IMR-90 (cell line): ENCODE measurements at regions not wholly inside any gene's neighbourhood (a gene's known extent, or its start where the extent isn't known, plus 50 kb on each side); places are given as distances from the start of the nearest gene placed in this dataset.

Experiments used
- ATAC-seq: fragments of 200-7000 bp; cut with Tn5 transposase; 2 replicates; pipeline ENCODE4 v1.9.1; 2020; ENCODE audit warnings: low read depth, mild to moderate bottlenecking, moderate library complexity
- BruUV-seq: library from RNA; stranded (reverse); fragments of 400-500 nt; replicated peaks from 2 replicates; lab custom pipeline; 2021; lab: Mats Ljungman, UMichigan
- CTCF ChIA-PET: fragments of 300-600 bp; formaldehyde crosslinking; extraction: SDS; loops from one replicate; lab custom pipeline; 2021; ENCODE audit warnings: antibody characterized with exemption; lab: Yijun Ruan, JAX
- POLR2A ChIA-PET: fragments of 300-600 bp; sonication (Branson Sonifier 250); formaldehyde crosslinking; loops from one replicate; lab custom pipeline; 2022; ENCODE audit warnings: antibody characterized with exemption; ENCODE audit not compliant: unreplicated experiment; lab: Charles Lee
- DNase-seq: peaks from one replicate; pipeline ENCODE4 v3.0.0; 2013
- H2AFZ ChIP-seq: replicated peaks from 2 replicates; pipeline ENCODE3; 2013; ENCODE audit warnings: low read length, mild to moderate bottlenecking; ENCODE audit not compliant: poor library complexity
- H2AK5ac ChIP-seq: 2 replicates; pipeline ENCODE4 v1.6.1; 2013; ENCODE audit warnings: low read depth, low read length, inconsistent platforms
- H2AK9ac ChIP-seq: replicated peaks from 2 replicates; pipeline ENCODE3; 2013; ENCODE audit warnings: mild to moderate bottlenecking, low read depth, low read length, moderate library complexity; ENCODE audit not compliant: poor library complexity
- H2BK120ac ChIP-seq: 2 replicates; pipeline ENCODE4 v1.6.1; 2013; ENCODE audit warnings: low read depth, low read length, inconsistent platforms
- H2BK15ac ChIP-seq: 3 replicates; pipeline ENCODE4 v1.6.1; 2013; ENCODE audit warnings: low read depth, low read length, inconsistent platforms
- H2BK20ac ChIP-seq: 2 replicates; pipeline ENCODE4 v1.6.1; 2013; ENCODE audit warnings: low read depth, mild to moderate bottlenecking, inconsistent platforms, low read length, moderate library complexity
- H2BK5ac ChIP-seq: 2 replicates; pipeline ENCODE4 v1.6.1; 2013; ENCODE audit warnings: mild to moderate bottlenecking, low read depth, low read length, inconsistent platforms; ENCODE audit not compliant: poor library complexity, severe bottlenecking
- H3K14ac ChIP-seq: replicated peaks from 2 replicates; pipeline ENCODE4 v1.6.1; 2013; ENCODE audit warnings: low read depth, low read length, inconsistent platforms
- H3K18ac ChIP-seq: 2 replicates; pipeline ENCODE4 v1.6.1; 2013; ENCODE audit warnings: low read depth, low read length, control low read depth
- H3K23ac ChIP-seq: 2 replicates; pipeline ENCODE4 v1.6.1; 2013; ENCODE audit warnings: low read depth, low read length, inconsistent platforms
- H3K27ac ChIP-seq: 2 replicates; pipeline ENCODE4 v1.5.1; 2013; ENCODE audit warnings: mild to moderate bottlenecking, control low read depth, low read length; ENCODE audit not compliant: insufficient read depth
- H3K27me3 ChIP-seq: 2 replicates; pipeline ENCODE4 v1.6.1; 2013; ENCODE audit warnings: low read length; ENCODE audit not compliant: control insufficient read depth, insufficient read depth
- H3K36me3 ChIP-seq: 2 replicates; pipeline ENCODE4 v1.6.1; 2013; ENCODE audit warnings: low read length, mixed read lengths; ENCODE audit not compliant: control insufficient read depth, insufficient read depth
- H3K4ac ChIP-seq: 2 replicates; pipeline ENCODE4 v1.6.1; 2013; ENCODE audit warnings: low read depth, low read length, inconsistent platforms
- H3K4me1 ChIP-seq: 2 replicates; pipeline ENCODE4 v1.6.1; 2013; ENCODE audit warnings: low read length, mixed read lengths; ENCODE audit not compliant: control insufficient read depth, insufficient read depth
- H3K4me2 ChIP-seq: 2 replicates; pipeline ENCODE4 v1.6.1; 2013; ENCODE audit warnings: low read depth, mild to moderate bottlenecking, control low read depth, low read length, moderate library complexity
- H3K4me3 ChIP-seq: 2 replicates; pipeline ENCODE4 v1.5.1; 2013; ENCODE audit warnings: low read depth, mild to moderate bottlenecking, control low read depth, low read length, moderate library complexity; ENCODE audit not compliant: insufficient read depth
- H3K56ac ChIP-seq: 2 replicates; pipeline ENCODE4 v1.6.1; 2013; ENCODE audit warnings: low read length, inconsistent platforms; ENCODE audit not compliant: insufficient read depth; ENCODE audit errors: extremely low read depth
- H3K79me1 ChIP-seq, 2 experiments: 2 replicates each; pipeline ENCODE4 v1.6.1; 2013; ENCODE audit warnings: low read length in 2 of 2, inconsistent platforms in 1 of 2, low read depth in 1 of 2
- H3K9ac ChIP-seq: 2 replicates; pipeline ENCODE4 v1.6.1; 2013; ENCODE audit warnings: low read depth, low read length, control low read depth
- H3K9me1 ChIP-seq: 2 replicates; pipeline ENCODE4 v1.6.1; 2013; ENCODE audit warnings: low read length, inconsistent platforms; ENCODE audit not compliant: insufficient read depth
- H3K9me3 ChIP-seq: 2 replicates; pipeline ENCODE4 v1.6.1; 2013; ENCODE audit warnings: low read length; ENCODE audit not compliant: control insufficient read depth, insufficient read depth
- H4K20me1 ChIP-seq: 2 replicates; pipeline ENCODE4 v1.6.1; 2013; ENCODE audit warnings: low read length, inconsistent platforms; ENCODE audit not compliant: insufficient read depth
- H4K5ac ChIP-seq: 2 replicates; pipeline ENCODE4 v1.6.1; 2013; ENCODE audit warnings: mild to moderate bottlenecking, low read depth, low read length, control low read depth
- H4K8ac ChIP-seq, 2 experiments: 2 replicates each; pipeline ENCODE4 v1.6.1; 2013; ENCODE audit warnings: low read depth in 2 of 2, low read length in 2 of 2, control low read depth in 1 of 2, inconsistent platforms in 1 of 2
- H4K91ac ChIP-seq: 2 replicates; pipeline ENCODE4 v1.6.1; 2013; ENCODE audit warnings: low read depth, low read length, inconsistent platforms; ENCODE audit not compliant: insufficient read depth
- BHLHE40 ChIP-seq: fragments of 150-350 bp; IDR thresholded peaks from 2 replicates; pipeline ENCODE4 v1.6.1; 2016; ENCODE audit warnings: mild to moderate bottlenecking, low read depth, low read length
- CEBPB ChIP-seq: IDR thresholded peaks from 2 replicates; pipeline ENCODE4 v1.6.1; 2012; ENCODE audit warnings: low read depth, low read length, improper control_type of control experiment
- CHD1 ChIP-seq: IDR thresholded peaks from 2 replicates; pipeline ENCODE4 v1.6.1; 2012; ENCODE audit warnings: low read depth, low read length, improper control_type of control experiment
- CTCF ChIP-seq: conservative IDR thresholded peaks from 2 replicates; pipeline ENCODE4 v1.5.1; 2012; ENCODE audit warnings: mild to moderate bottlenecking, low read depth, low read length, improper control_type of control experiment
- ELK1 ChIP-seq: fragments of 150-350 bp; IDR thresholded peaks from 2 replicates; pipeline ENCODE4 v1.6.1; 2016; ENCODE audit warnings: low read depth, mild to moderate bottlenecking, low read length, moderate library complexity, borderline replicate concordance
- FOS ChIP-seq: fragments of 150-350 bp; IDR thresholded peaks from 2 replicates; pipeline ENCODE4 v1.6.1; 2016; ENCODE audit warnings: low read depth, low read length
- MAFK ChIP-seq: IDR thresholded peaks from 2 replicates; pipeline ENCODE4 v1.6.1; 2012; ENCODE audit warnings: low read depth, low read length, improper control_type of control experiment
- MAZ ChIP-seq: IDR thresholded peaks from 2 replicates; pipeline ENCODE4 v1.6.1; 2012; ENCODE audit warnings: low read depth, mild to moderate bottlenecking, low read length, improper control_type of control experiment, moderate library complexity, borderline replicate concordance
- MXI1 ChIP-seq: IDR thresholded peaks from 2 replicates; pipeline ENCODE4 v1.6.1; 2012; ENCODE audit warnings: low read depth, mild to moderate bottlenecking, low read length, moderate library complexity, borderline replicate concordance
- NFE2L2 ChIP-seq: fragments of 150-350 bp; IDR thresholded peaks from 2 replicates; pipeline ENCODE4 v1.6.1; 2016; ENCODE audit warnings: low read depth, mild to moderate bottlenecking, low read length
- POLR2A ChIP-seq: IDR thresholded peaks from 2 replicates; pipeline ENCODE4 v1.6.1; 2012; ENCODE audit warnings: mild to moderate bottlenecking, low read depth, low read length
- RAD21 ChIP-seq: IDR thresholded peaks from 2 replicates; pipeline ENCODE4 v1.6.1; 2012; ENCODE audit warnings: low read length, improper control_type of control experiment
- RCOR1 ChIP-seq: IDR thresholded peaks from 2 replicates; pipeline ENCODE4 v1.6.1; 2012; ENCODE audit warnings: mild to moderate bottlenecking, low read length, improper control_type of control experiment; ENCODE audit not compliant: insufficient replicate concordance
- RFX5 ChIP-seq: IDR thresholded peaks from 2 replicates; pipeline ENCODE4 v1.8.0; 2012; ENCODE audit warnings: low read depth, mild to moderate bottlenecking, low read length, moderate library complexity
- SMC3 ChIP-seq: fragments of 150-350 bp; IDR thresholded peaks from 2 replicates; pipeline ENCODE4 v1.6.1; 2016; ENCODE audit warnings: low read depth, mild to moderate bottlenecking, antibody characterized with exemption, low read length, moderate library complexity
- WGBS, 2 experiments: methylation state at CpG; one replicate each; pipeline versions ENCODE4 v1.1.5 to v1.1.7; 2013; ENCODE audit warnings: missing lambda C conversion rate in 2 of 2; ENCODE audit not compliant: insufficient read length in 1 of 2; ENCODE audit errors: extremely low coverage in 2 of 2; 5-methylcytosine and 5-hydroxymethylcytosine counted together
- dilution Hi-C: fragments of 300-500 bp; cut with HindIII; formaldehyde crosslinking; loops from one replicate; pipeline ENCODE4 v1.14.3; 2018; ENCODE audit warnings: low sequenced_read_pairs; ENCODE audit not compliant: unreplicated experiment
- in situ Hi-C: fragments of 300-500 bp; cut with MboI; formaldehyde crosslinking; loops from 3 replicates; pipeline ENCODE4 v1.14.3; 2019; ENCODE audit warnings: low sequenced_read_pairs, inconsistent platforms, mixed read lengths
- intact Hi-C: fragments of 100-400 bp; cut with micrococcal nuclease; formaldehyde crosslinking; loops from 2 replicates; pipeline ENCODE4 v1.10.0; 2022
- TF ChIP-seq, protein P1 (sequence below): fragments of 150-350 bp; IDR thresholded peaks from 2 replicates; pipeline ENCODE4 v1.6.1; 2017; ENCODE audit warnings: mild to moderate bottlenecking, antibody characterized with exemption, low read length, low read depth

DNA sequence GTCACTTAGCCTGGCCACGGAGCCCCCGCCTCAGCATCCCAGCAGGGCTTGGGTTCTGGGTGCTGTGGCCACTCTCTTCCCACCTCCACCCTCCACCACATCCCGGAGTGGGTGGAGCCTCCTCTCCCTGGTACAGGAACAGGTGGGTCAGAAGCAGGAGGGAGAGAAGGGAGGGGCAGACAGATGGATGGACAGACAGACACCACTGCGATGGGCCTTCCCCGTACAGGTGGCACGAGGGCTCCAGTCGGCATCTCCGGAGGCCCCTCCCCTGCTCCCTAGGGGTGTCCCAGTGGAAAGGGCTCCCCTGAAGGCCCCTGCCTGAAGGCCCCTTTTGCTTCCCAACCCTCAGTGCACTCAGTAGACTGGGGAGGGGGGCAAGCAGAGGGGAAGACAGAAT, 96.9 kb upstream of the TARDBP start:
- POLR2A ChIA-PET, result no interaction called here
- Histone ChIP-seq H4K8ac (no peak overlapping the region), H2BK120ac (no peak overlapping the region)

More for the DNA sequence above, 96.9 kb upstream of the TARDBP start:
- ATAC-seq (no peak), DNase-seq (no peak)
- no peak overlapping the region for H3K4ac ChIP-seq
- no peaks in the 10 kb centered on the region for H3K9me3 ChIP-seq
- no peak overlapping the region for H3K4me2 ChIP-seq
- H3K18ac ChIP-seq, result no peak overlapping the region
- H3K79me1 ChIP-seq, result no peaks in the 10 kb centered on the region
- no peak overlapping the region for H3K14ac ChIP-seq
- TF ChIP-seq, protein P1, sequence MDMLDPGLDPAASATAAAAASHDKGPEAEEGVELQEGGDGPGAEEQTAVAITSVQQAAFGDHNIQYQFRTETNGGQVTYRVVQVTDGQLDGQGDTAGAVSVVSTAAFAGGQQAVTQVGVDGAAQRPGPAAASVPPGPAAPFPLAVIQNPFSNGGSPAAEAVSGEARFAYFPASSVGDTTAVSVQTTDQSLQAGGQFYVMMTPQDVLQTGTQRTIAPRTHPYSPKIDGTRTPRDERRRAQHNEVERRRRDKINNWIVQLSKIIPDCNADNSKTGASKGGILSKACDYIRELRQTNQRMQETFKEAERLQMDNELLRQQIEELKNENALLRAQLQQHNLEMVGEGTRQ, result no peak
- no peak for TF ChIP-seq MAZ
- no peak for TF ChIP-seq POLR2A
- no peak for TF ChIP-seq MAFK
- TF ChIP-seq NFE2L2, result no peak
- TF ChIP-seq FOS, result no peak
- TF ChIP-seq RCOR1, result no peak
- no peak for TF ChIP-seq CEBPB
- no peak for TF ChIP-seq RAD21
- no peak for TF ChIP-seq ELK1
- no peak for TF ChIP-seq SMC3
- no peak for TF ChIP-seq MXI1
- TF ChIP-seq RFX5, result no peak
- no peak for TF ChIP-seq BHLHE40
- no peak for TF ChIP-seq CTCF
- TF ChIP-seq CHD1, result no peak
- H2BK15ac ChIP-seq, result no peak overlapping the region
- no peak overlapping the region for H3K9ac ChIP-seq
- H3K27me3 ChIP-seq, result peaks cover 39% of the 10 kb centered on the region
- intact Hi-C loops (no loop called here), in situ Hi-C loops (no loop called here), dilution Hi-C loops (no loop called here)
- H3K4me3 ChIP-seq, result no peak overlapping the region
- no peak overlapping the region for H3K27ac ChIP-seq
- no peak overlapping the region for H4K91ac ChIP-seq
- no peak overlapping the region for H2AFZ ChIP-seq
- H2BK20ac ChIP-seq, result no peak overlapping the region
- H2AK5ac ChIP-seq, result no peak overlapping the region
- WGBS, 2 experiments, result no CpG with 5 or more reads among the region's 8 CpGs
- no peaks in the 10 kb centered on the region for H3K4me1 ChIP-seq
- no peak overlapping the region for H4K5ac ChIP-seq
- no peaks in the 10 kb centered on the region for H3K36me3 ChIP-seq
- CTCF ChIA-PET, result no interaction called here
- no peaks in the 10 kb centered on the region for H3K9me1 ChIP-seq
- no TSS peak for BruUV-seq
- no peak overlapping the region for H2BK5ac ChIP-seq
- no peak overlapping the region for H3K56ac ChIP-seq
- H2AK9ac ChIP-seq, result peak overlapping the region; percentile 42
- H3K23ac ChIP-seq, result no peak overlapping the region
- no peaks in the 10 kb centered on the region for H4K20me1 ChIP-seq
